HL-60 (cell line): ENCODE measurements at regions not wholly inside any gene's neighbourhood (a gene's known extent, or its start where the extent isn't known, plus 50 kb on each side); places are given as distances from the start of the nearest gene placed in this dataset.

Experiments
- DNase-seq, 2 experiments: peaks; one replicate each; pipeline ENCODE4 v3.0.0-alpha.2; 2010 to 2020; ENCODE audit warnings: low read depth in 1 of 2, low spot score in 1 of 2
- H3K27ac ChIP-seq: fragments of 250-450 bp; sonication (Bioruptor Pico); replicated peaks from 2 replicates; pipeline ENCODE4 v1.5.1; 2020; ENCODE audit warnings: mild to moderate bottlenecking, moderate library complexity
- H3K27me3 ChIP-seq: fragments of 250-450 bp; sonication (Bioruptor Pico); 2 replicates; pipeline ENCODE4 v1.5.1; 2021; ENCODE audit warnings: mild to moderate bottlenecking, moderate library complexity; ENCODE audit not compliant: insufficient read depth, poor library complexity, severe bottlenecking
- H3K4me3 ChIP-seq: replicated peaks from 2 replicates; pipeline ENCODE4 v1.5.1; 2011; ENCODE audit warnings: mild to moderate bottlenecking, control low read depth, low read length; ENCODE audit not compliant: insufficient read depth
- GABPA ChIP-seq: IDR thresholded peaks from 2 replicates; pipeline ENCODE4 v1.6.1; 2012; ENCODE audit warnings: low read depth
- POLR2AphosphoS5 ChIP-seq: IDR thresholded peaks from 2 replicates; pipeline ENCODE4 v1.6.1; 2012; ENCODE audit warnings: low read depth
- SPI1 ChIP-seq: IDR thresholded peaks from 2 replicates; pipeline ENCODE4 v1.6.1; 2012; ENCODE audit warnings: low read depth, mild to moderate bottlenecking, borderline replicate concordance
- TF ChIP-seq, protein P1 (sequence below): IDR thresholded peaks from 2 replicates; pipeline ENCODE4 v1.6.1; 2012; ENCODE audit warnings: low read depth; ENCODE audit not compliant: insufficient replicate concordance
- TF ChIP-seq, protein P2 (sequence below): IDR thresholded peaks from one replicate; pipeline ENCODE4 v1.5.1; 2011; ENCODE audit warnings: low read length, control low read depth, inconsistent platforms; ENCODE audit not compliant: insufficient read depth

DNA sequence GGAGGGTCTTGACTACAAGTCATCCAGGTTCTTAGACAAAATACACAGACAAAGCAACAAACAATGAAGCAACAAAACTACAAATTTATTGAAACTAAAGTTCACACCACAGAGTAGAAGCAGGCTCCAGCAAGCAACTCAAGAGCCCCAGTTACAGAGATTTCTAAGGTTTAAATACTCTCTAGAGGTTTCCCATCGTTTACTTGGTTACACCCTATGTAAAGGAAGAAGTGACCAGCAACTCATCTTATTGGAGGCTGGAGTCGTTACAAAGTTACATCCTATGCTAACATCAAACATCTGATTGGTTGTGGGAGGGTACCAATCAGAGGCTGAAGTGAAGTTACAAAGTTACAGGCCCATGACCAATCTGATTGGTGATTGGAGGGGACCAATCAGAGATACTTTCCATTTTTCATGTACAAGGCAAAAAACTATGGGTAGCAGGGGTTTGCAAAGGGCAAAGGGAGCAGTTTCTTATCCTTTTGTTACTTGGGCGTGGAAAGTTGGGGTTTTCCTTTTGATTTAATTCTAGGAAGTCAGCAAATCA, 2292.6 kb upstream of the C9orf72 start:
- no peak overlapping the region for H3K4me3 ChIP-seq
- TF ChIP-seq SPI1 (no peak), GABPA (no peak), POLR2AphosphoS5 (no peak)
- TF ChIP-seq, protein P1, sequence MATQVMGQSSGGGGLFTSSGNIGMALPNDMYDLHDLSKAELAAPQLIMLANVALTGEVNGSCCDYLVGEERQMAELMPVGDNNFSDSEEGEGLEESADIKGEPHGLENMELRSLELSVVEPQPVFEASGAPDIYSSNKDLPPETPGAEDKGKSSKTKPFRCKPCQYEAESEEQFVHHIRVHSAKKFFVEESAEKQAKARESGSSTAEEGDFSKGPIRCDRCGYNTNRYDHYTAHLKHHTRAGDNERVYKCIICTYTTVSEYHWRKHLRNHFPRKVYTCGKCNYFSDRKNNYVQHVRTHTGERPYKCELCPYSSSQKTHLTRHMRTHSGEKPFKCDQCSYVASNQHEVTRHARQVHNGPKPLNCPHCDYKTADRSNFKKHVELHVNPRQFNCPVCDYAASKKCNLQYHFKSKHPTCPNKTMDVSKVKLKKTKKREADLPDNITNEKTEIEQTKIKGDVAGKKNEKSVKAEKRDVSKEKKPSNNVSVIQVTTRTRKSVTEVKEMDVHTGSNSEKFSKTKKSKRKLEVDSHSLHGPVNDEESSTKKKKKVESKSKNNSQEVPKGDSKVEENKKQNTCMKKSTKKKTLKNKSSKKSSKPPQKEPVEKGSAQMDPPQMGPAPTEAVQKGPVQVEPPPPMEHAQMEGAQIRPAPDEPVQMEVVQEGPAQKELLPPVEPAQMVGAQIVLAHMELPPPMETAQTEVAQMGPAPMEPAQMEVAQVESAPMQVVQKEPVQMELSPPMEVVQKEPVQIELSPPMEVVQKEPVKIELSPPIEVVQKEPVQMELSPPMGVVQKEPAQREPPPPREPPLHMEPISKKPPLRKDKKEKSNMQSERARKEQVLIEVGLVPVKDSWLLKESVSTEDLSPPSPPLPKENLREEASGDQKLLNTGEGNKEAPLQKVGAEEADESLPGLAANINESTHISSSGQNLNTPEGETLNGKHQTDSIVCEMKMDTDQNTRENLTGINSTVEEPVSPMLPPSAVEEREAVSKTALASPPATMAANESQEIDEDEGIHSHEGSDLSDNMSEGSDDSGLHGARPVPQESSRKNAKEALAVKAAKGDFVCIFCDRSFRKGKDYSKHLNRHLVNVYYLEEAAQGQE: no peak
- TF ChIP-seq, protein P2, sequence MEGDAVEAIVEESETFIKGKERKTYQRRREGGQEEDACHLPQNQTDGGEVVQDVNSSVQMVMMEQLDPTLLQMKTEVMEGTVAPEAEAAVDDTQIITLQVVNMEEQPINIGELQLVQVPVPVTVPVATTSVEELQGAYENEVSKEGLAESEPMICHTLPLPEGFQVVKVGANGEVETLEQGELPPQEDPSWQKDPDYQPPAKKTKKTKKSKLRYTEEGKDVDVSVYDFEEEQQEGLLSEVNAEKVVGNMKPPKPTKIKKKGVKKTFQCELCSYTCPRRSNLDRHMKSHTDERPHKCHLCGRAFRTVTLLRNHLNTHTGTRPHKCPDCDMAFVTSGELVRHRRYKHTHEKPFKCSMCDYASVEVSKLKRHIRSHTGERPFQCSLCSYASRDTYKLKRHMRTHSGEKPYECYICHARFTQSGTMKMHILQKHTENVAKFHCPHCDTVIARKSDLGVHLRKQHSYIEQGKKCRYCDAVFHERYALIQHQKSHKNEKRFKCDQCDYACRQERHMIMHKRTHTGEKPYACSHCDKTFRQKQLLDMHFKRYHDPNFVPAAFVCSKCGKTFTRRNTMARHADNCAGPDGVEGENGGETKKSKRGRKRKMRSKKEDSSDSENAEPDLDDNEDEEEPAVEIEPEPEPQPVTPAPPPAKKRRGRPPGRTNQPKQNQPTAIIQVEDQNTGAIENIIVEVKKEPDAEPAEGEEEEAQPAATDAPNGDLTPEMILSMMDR: no peak
- H3K27ac ChIP-seq: no peak overlapping the region
- no peaks in the 10 kb centered on the region for H3K27me3 ChIP-seq
- DNase-seq: no peak

DNA sequence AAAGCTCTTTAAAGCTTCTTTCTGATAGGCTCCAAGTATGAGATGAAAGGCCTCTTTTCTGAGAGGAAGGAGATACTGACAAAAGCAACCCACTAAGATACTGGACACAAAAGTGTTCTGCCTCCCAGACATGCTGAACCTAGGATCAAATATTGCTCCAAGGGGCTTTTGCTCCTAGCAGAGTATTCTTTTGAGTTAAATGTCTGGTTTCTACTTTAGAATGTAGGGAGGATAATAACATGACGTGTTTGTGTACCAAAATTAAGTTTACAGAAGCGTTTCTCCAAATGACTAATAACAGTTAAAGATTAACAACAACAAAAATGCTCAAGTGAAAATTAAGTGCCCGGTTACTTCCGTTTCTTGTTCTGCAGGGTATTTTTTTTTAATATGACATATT, 2293.3 kb upstream of the C9orf72 start:
- no peak for TF ChIP-seq SPI1
- TF ChIP-seq, protein P1: no peak
- TF ChIP-seq POLR2AphosphoS5: no peak
- no peak for TF ChIP-seq GABPA
- TF ChIP-seq, protein P2: no peak
- Histone ChIP-seq H3K27ac (no peak overlapping the region), H3K4me3 (no peak overlapping the region), H3K27me3 (no peaks in the 10 kb centered on the region)
- no peak for DNase-seq

DNA sequence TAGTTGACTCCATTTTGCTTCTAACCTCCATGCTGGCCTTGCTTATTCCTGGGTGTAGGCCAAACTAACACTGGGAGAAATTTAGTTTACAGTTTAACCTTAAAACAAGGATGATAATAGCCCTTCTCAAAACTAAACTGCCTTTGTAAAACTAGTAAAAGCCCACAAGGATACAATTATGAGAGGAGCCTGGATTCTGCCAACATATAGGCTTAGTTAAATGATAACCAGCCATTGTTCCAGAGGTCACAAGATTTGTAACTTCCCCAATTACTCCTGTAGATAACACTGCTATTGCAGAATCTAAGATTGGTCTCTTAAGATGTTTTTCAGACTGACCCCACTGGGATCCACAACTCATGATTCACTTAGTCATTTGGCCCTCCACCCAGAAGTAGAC, 2300.3 kb upstream of the C9orf72 start:
- H3K27me3 ChIP-seq: no peaks in the 10 kb centered on the region
- TF ChIP-seq SPI1 (no peak), POLR2AphosphoS5 (no peak), GABPA (no peak)
- TF ChIP-seq, protein P1: no peak
- TF ChIP-seq, protein P2: no peak
- no peak overlapping the region for H3K27ac ChIP-seq
- DNase-seq: no peak
- no peak overlapping the region for H3K4me3 ChIP-seq
